Cardiac muscle cell (in vitro differentiated cells and primary cell): ENCODE measurements at regions not wholly inside any gene's neighbourhood (a gene's known extent, or its start where the extent isn't known, plus 50 kb on each side); places are given as distances from the start of the nearest gene placed in this dataset.

Experiments
- DNase-seq, 2 donors: peaks; one replicate each; pipeline versions ENCODE4 v3.0.0 to v3.0.0-alpha.2; 2010 to 2017; ENCODE audit warnings: low read depth in 1 of 2, low spot score in 1 of 2
- H3K27ac ChIP-seq: fragments of 200-600 bp; sonication (generic); 2 replicates; pipeline ENCODE4 v1.5.1; 2016
- H3K27me3 ChIP-seq: fragments of 200-600 bp; sonication (generic); 2 replicates; pipeline ENCODE4 v1.6.0; 2016; ENCODE audit warnings: control low read depth
- H3K36me3 ChIP-seq: fragments of 200-600 bp; sonication (generic); 2 replicates; pipeline ENCODE4 v1.5.1; 2016; ENCODE audit warnings: control low read depth
- H3K4me1 ChIP-seq: fragments of 200-600 bp; sonication (generic); 2 replicates; pipeline ENCODE4 v1.8.1; 2017; ENCODE audit warnings: low read depth, mild to moderate bottlenecking, mixed run types
- H3K4me3 ChIP-seq: fragments of 200-600 bp; sonication (generic); 2 replicates; pipeline ENCODE4 v1.5.1; 2016; ENCODE audit warnings: mild to moderate bottlenecking
- H3K9me3 ChIP-seq: fragments of 200-600 bp; sonication (generic); 2 replicates; pipeline ENCODE4 v1.5.1; 2017; ENCODE audit warnings: low read depth, mild to moderate bottlenecking, control low read depth
- TF ChIP-seq, protein P1 (sequence below): IDR thresholded peaks from 2 replicates; pipeline ENCODE4 v1.5.1; 2012; ENCODE audit warnings: low read depth, mild to moderate bottlenecking, low read length

DNA sequence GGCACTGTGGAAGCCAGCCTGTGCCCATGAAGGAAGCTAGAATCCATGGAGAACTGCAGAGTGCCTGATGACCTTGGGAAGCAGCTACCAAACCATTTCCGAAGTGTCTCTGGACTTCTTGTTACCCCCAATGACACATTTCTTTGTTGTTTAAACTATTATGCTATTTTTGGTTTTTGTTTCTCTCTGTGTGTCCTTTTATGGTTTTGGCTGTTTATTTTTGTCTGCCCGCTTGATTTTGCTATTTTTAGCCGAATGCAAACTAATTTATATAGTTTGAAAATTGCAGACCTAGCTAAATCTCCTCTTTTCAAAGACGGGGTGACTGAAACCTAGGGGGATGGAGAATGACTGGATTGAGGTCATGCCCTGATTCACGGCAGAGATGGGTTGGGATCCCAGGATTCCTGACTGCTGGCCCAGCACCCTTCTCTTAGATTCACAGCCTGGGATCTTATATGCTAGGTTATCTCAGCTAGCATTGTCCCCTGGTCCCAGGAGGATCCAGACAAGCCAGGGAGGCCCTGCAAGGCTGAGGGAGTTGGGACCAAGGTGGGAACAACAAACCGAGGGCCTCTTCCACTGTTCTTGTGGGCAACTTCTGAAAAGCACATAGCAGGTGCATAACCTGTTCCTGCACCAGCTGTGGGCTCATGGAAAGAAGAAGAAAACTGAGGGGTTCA, 116.3 kb upstream of the HAAO start:
- peaks cover 18% of the 10 kb centered on the region for H3K4me1 ChIP-seq
- H3K4me3 ChIP-seq: no peak overlapping the region
- DNase-seq: no peak
- TF ChIP-seq, protein P1, sequence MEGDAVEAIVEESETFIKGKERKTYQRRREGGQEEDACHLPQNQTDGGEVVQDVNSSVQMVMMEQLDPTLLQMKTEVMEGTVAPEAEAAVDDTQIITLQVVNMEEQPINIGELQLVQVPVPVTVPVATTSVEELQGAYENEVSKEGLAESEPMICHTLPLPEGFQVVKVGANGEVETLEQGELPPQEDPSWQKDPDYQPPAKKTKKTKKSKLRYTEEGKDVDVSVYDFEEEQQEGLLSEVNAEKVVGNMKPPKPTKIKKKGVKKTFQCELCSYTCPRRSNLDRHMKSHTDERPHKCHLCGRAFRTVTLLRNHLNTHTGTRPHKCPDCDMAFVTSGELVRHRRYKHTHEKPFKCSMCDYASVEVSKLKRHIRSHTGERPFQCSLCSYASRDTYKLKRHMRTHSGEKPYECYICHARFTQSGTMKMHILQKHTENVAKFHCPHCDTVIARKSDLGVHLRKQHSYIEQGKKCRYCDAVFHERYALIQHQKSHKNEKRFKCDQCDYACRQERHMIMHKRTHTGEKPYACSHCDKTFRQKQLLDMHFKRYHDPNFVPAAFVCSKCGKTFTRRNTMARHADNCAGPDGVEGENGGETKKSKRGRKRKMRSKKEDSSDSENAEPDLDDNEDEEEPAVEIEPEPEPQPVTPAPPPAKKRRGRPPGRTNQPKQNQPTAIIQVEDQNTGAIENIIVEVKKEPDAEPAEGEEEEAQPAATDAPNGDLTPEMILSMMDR: no peak
- H3K27me3 ChIP-seq: no peaks in the 10 kb centered on the region
- no peaks in the 10 kb centered on the region for H3K36me3 ChIP-seq
- H3K27ac ChIP-seq: no peak overlapping the region
- no peaks in the 10 kb centered on the region for H3K9me3 ChIP-seq

DNA sequence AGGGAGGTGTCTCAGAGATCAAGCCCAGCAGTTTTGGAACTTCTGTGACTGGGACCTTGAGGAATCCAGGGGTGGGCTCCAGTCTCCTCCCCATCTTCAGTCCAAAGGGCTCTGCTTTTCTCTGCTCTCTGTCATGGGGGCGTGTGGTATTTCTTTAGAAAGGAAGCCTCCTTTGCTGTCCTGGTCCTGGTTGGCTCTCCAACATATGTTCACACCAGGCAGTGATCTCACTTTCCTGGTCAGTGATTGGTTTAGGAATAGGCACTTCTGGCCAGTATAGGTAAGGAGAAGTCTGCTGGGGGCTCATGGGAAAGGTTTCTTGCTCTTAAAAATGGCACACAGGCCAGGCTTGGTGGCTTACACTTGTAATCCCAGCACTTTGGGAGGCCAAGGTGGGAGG, 115.5 kb upstream of the HAAO start:
- no peak for DNase-seq
- Histone ChIP-seq H3K27ac (no peak overlapping the region), H3K36me3 (no peaks in the 10 kb centered on the region), H3K27me3 (no peaks in the 10 kb centered on the region), H3K4me1 (peaks cover 18% of the 10 kb centered on the region), H3K9me3 (no peaks in the 10 kb centered on the region), H3K4me3 (no peak overlapping the region)
- TF ChIP-seq, protein P1: no peak

- no peak overlapping the region for H3K4me3 ChIP-seq
- TF ChIP-seq, protein P1: no peak
- no peaks in the 10 kb centered on the region for H3K27me3 ChIP-seq
- H3K4me1 ChIP-seq: peaks cover 18% of the 10 kb centered on the region
- no peaks in the 10 kb centered on the region for H3K9me3 ChIP-seq
- no peak overlapping the region for H3K27ac ChIP-seq
- peak in 1 of 2 donors; percentile 56 for DNase-seq
- H3K36me3 ChIP-seq: no peaks in the 10 kb centered on the region
These were observed 114.4 kb upstream of the HAAO start for GRCh38 chr2:42906557-42907411.

DNA sequence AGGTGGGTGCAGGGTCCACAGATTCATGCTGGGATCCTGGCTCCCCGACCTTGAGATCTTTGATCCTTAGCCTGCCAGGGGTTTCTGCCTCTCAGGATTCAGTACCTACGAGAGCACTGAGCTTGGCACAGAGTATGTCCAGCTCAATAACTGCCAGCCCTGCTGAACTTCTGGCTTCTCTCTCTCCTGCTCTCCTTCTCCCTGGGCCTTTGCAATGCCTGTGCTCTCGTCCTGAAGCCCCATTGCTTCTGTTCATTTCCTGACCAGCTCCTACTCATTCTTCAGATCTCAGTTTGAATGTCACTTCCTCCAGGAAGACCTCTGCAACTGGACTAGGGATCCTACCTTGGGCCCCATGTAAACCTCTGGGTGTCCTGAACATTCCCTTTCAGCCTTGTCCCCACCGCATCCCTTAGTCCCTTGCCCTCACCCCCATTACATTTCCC, 113.8 kb upstream of the HAAO start:
- Histone ChIP-seq H3K4me3 (no peak overlapping the region), H3K27ac (no peak overlapping the region), H3K4me1 (peaks cover 18% of the 10 kb centered on the region), H3K36me3 (no peaks in the 10 kb centered on the region), H3K27me3 (no peaks in the 10 kb centered on the region), H3K9me3 (no peaks in the 10 kb centered on the region)
- TF ChIP-seq, protein P1: no peak
- no peak for DNase-seq

- Histone ChIP-seq H3K9me3 (no peaks in the 10 kb centered on the region), H3K27me3 (no peaks in the 10 kb centered on the region), H3K36me3 (no peaks in the 10 kb centered on the region), H3K4me3 (no peak overlapping the region), H3K27ac (no peak overlapping the region), H3K4me1 (peaks cover 16% of the 10 kb centered on the region)
- peak in 1 of 2 donors; percentile 66 for DNase-seq
- TF ChIP-seq, protein P1: peak; percentile 31
These were observed 113.1 kb upstream of the HAAO start for GRCh38 chr2:42905341-42906110.
